HUES64 (cell line): ENCODE measurements at regions not wholly inside any gene's neighbourhood (a gene's known extent, or its start where the extent isn't known, plus 50 kb on each side); places are given as distances from the start of the nearest gene placed in this dataset.

Experiments
- H3K27ac ChIP-seq: 2 replicates; pipeline ENCODE4 v1.7.0; 2013; ENCODE audit warnings: low read depth, low read length, inconsistent platforms
- H3K27me3 ChIP-seq: 2 replicates; pipeline ENCODE4 v1.6.1; 2013; ENCODE audit warnings: mild to moderate bottlenecking, low read length; ENCODE audit not compliant: insufficient read depth
- H3K36me3 ChIP-seq: 2 replicates; pipeline ENCODE4 v1.6.1; 2013; ENCODE audit warnings: mild to moderate bottlenecking, low read length; ENCODE audit not compliant: insufficient read depth
- H3K4me1 ChIP-seq: 2 replicates; pipeline ENCODE4 v1.6.1; 2013; ENCODE audit warnings: mild to moderate bottlenecking, low read length, moderate library complexity; ENCODE audit not compliant: insufficient read depth
- H3K4me3 ChIP-seq: 2 replicates; pipeline ENCODE4 v1.5.1; 2013; ENCODE audit warnings: mild to moderate bottlenecking, low read length, moderate library complexity
- H3K9ac ChIP-seq: 2 replicates; pipeline ENCODE4 v1.6.1; 2013; ENCODE audit warnings: mild to moderate bottlenecking, low read depth, low read length
- H3K9me3 ChIP-seq: 2 replicates; pipeline ENCODE4 v1.6.1; 2013; ENCODE audit warnings: low read depth, low read length; ENCODE audit not compliant: insufficient read depth
- WGBS: fragments of 150-250, 120-280 bp; methylation state at CpG from one replicate; pipeline ENCODE4 v1.1.7; 2013; ENCODE audit warnings: missing lambda C conversion rate; 5-methylcytosine and 5-hydroxymethylcytosine counted together

- H3K27ac ChIP-seq: no peak overlapping the region
- WGBS: 89% methylated on average over 1 of the region's 1 CpG
- H3K36me3 ChIP-seq: no peaks in the 10 kb centered on the region
- H3K27me3 ChIP-seq: no peaks in the 10 kb centered on the region
- no peaks in the 10 kb centered on the region for H3K9me3 ChIP-seq
- H3K4me1 ChIP-seq: no peaks in the 10 kb centered on the region
- H3K4me3 ChIP-seq: no peak overlapping the region
- H3K9ac ChIP-seq: no peak overlapping the region
These were observed 868.0 kb downstream of the SLITRK6 start for GRCh38 chr13:84931264-84931663.

- Histone ChIP-seq H3K4me1 (no peaks in the 10 kb centered on the region), H3K27ac (no peak overlapping the region), H3K4me3 (no peak overlapping the region), H3K27me3 (no peaks in the 10 kb centered on the region), H3K9me3 (no peaks in the 10 kb centered on the region), H3K9ac (no peak overlapping the region), H3K36me3 (no peaks in the 10 kb centered on the region)
- WGBS: 93% methylated on average over 17 of the region's 17 CpGs
These were observed 871.6 kb downstream of the SLITRK6 start for GRCh38 chr13:84927442-84928169.

GRCh38 chr13:84925443-84925842 is 873.8 kb downstream of the SLITRK6 start:
- 95% methylated on average over 4 of the region's 4 CpGs for WGBS
- no peak overlapping the region for H3K27ac ChIP-seq

GRCh38 chr13:84923831-84924230 is 875.4 kb downstream of the SLITRK6 start:
- no peak overlapping the region for H3K4me3 ChIP-seq
- no peaks in the 10 kb centered on the region for H3K27me3 ChIP-seq
- no peaks in the 10 kb centered on the region for H3K36me3 ChIP-seq
- H3K9ac ChIP-seq: no peak overlapping the region
- WGBS: no CpG with 5 or more reads among the region's 1 CpG
- H3K27ac ChIP-seq: no peak overlapping the region
- H3K9me3 ChIP-seq: no peaks in the 10 kb centered on the region
- no peaks in the 10 kb centered on the region for H3K4me1 ChIP-seq

More at GRCh38 chr13:84925443-84925842, 873.8 kb downstream of the SLITRK6 start:
- Histone ChIP-seq H3K4me1 (no peaks in the 10 kb centered on the region), H3K9me3 (no peaks in the 10 kb centered on the region), H3K36me3 (no peaks in the 10 kb centered on the region), H3K9ac (no peak overlapping the region), H3K4me3 (no peak overlapping the region), H3K27me3 (no peaks in the 10 kb centered on the region)

GRCh38 chr13:84917252-84917878 is 881.9 kb downstream of the SLITRK6 start:
- 80% methylated on average over 1 of the region's 4 CpGs for WGBS
- peaks cover 4% of the 10 kb centered on the region; the same call in 1 of the 2 replicates for H3K9me3 ChIP-seq
- H3K36me3 ChIP-seq: no peaks in the 10 kb centered on the region
- H3K4me1 ChIP-seq: no peaks in the 10 kb centered on the region
- H3K27ac ChIP-seq: no peak overlapping the region
- no peak overlapping the region for H3K4me3 ChIP-seq
- H3K9ac ChIP-seq: no peak overlapping the region
- no peaks in the 10 kb centered on the region for H3K27me3 ChIP-seq

GRCh38 chr13:84912720-84913119 is 886.5 kb downstream of the SLITRK6 start:
- Histone ChIP-seq H3K4me1 (no peaks in the 10 kb centered on the region), H3K27me3 (no peaks in the 10 kb centered on the region), H3K9ac (no peak overlapping the region), H3K4me3 (no peak overlapping the region), H3K9me3 (peaks cover 4% of the 10 kb centered on the region; the same call in 1 of the 2 replicates), H3K36me3 (no peaks in the 10 kb centered on the region), H3K27ac (no peak overlapping the region)
- WGBS: 85% methylated on average over 2 of the region's 2 CpGs

- Histone ChIP-seq H3K36me3 (no peaks in the 10 kb centered on the region), H3K9me3 (peaks cover 4% of the 10 kb centered on the region; the same call in 1 of the 2 replicates), H3K27me3 (no peaks in the 10 kb centered on the region), H3K4me1 (no peaks in the 10 kb centered on the region), H3K9ac (no peak overlapping the region), H3K27ac (no peak overlapping the region), H3K4me3 (no peak overlapping the region)
- WGBS: 89% methylated on average over 1 of the region's 2 CpGs
These were observed 888.8 kb downstream of the SLITRK6 start for GRCh38 chr13:84910423-84910822.

- 67% methylated on average over 3 of the region's 4 CpGs for WGBS
- Histone ChIP-seq H3K36me3 (no peaks in the 10 kb centered on the region), H3K9ac (no peak overlapping the region), H3K4me3 (no peak overlapping the region), H3K27me3 (no peaks in the 10 kb centered on the region), H3K27ac (no peak overlapping the region), H3K9me3 (no peaks in the 10 kb centered on the region), H3K4me1 (no peaks in the 10 kb centered on the region)
These were observed 895.8 kb downstream of the SLITRK6 start for GRCh38 chr13:84903391-84903790.

- 97% methylated on average over 1 of the region's 1 CpG for WGBS
- Histone ChIP-seq H3K27me3 (no peaks in the 10 kb centered on the region), H3K36me3 (no peaks in the 10 kb centered on the region), H3K9me3 (no peaks in the 10 kb centered on the region), H3K9ac (no peak overlapping the region), H3K27ac (no peak overlapping the region), H3K4me1 (no peaks in the 10 kb centered on the region), H3K4me3 (no peak overlapping the region)
These were observed 897.0 kb downstream of the SLITRK6 start for GRCh38 chr13:84902243-84902642.

GRCh38 chr13:84896128-84896527 is 903.1 kb downstream of the SLITRK6 start:
- Histone ChIP-seq H3K27me3 (no peaks in the 10 kb centered on the region), H3K4me1 (no peaks in the 10 kb centered on the region), H3K9ac (no peak overlapping the region), H3K36me3 (no peaks in the 10 kb centered on the region), H3K4me3 (no peak overlapping the region), H3K27ac (no peak overlapping the region), H3K9me3 (no peaks in the 10 kb centered on the region)
- WGBS: 60% methylated on average over 3 of the region's 9 CpGs

GRCh38 chr13:84894749-84895148 is 904.5 kb downstream of the SLITRK6 start:
- WGBS: 97% methylated on average over 23 of the region's 23 CpGs
- H3K27me3 ChIP-seq: no peaks in the 10 kb centered on the region
- no peaks in the 10 kb centered on the region for H3K4me1 ChIP-seq
- H3K36me3 ChIP-seq: no peaks in the 10 kb centered on the region
- no peak overlapping the region for H3K9ac ChIP-seq
- H3K27ac ChIP-seq: no peak overlapping the region
- H3K9me3 ChIP-seq: no peaks in the 10 kb centered on the region
- H3K4me3 ChIP-seq: no peak overlapping the region
